Central memory CD8-positive, alpha-beta T cell (primary cell): ENCODE measurements at regions not wholly inside any gene's neighbourhood (a gene's known extent, or its start where the extent isn't known, plus 50 kb on each side); places are given as distances from the start of the nearest gene placed in this dataset.

Experiments used
- ATAC-seq: fragments of 150-1000 bp; cut with Tn5 transposase; replicated peaks from 2 replicates; pipeline ENCODE4 v1.10.0; 2022; ENCODE audit warnings: mild to moderate bottlenecking, moderate FRiP score, moderate number of reproducible peaks; ENCODE audit not compliant: poor library complexity, severe bottlenecking; ENCODE audit errors: extremely low read depth
- DNase-seq, 2 donors: peaks; one replicate each; pipeline ENCODE4 v3.0.0; 2021; ENCODE audit warnings: low spot score in 2 of 2
- H3K27ac Mint-ChIP-seq: one replicate; pipeline ENCODE4 v1.8.0; 2022; ENCODE audit warnings: low read depth, mild to moderate bottlenecking, moderate library complexity, mixed read lengths
- H3K27me3 Mint-ChIP-seq: one replicate; pipeline ENCODE4 v1.8.0; 2022; ENCODE audit warnings: mixed read lengths
- H3K36me3 Mint-ChIP-seq: one replicate; pipeline ENCODE4 v1.8.0; 2022; ENCODE audit warnings: mild to moderate bottlenecking, moderate library complexity, mixed read lengths; ENCODE audit not compliant: insufficient read depth
- H3K4me1 Mint-ChIP-seq: one replicate; pipeline ENCODE4 v1.8.0; 2022; ENCODE audit warnings: mixed read lengths
- H3K4me3 Mint-ChIP-seq: one replicate; pipeline ENCODE4 v1.8.0; 2022; ENCODE audit warnings: mild to moderate bottlenecking, moderate library complexity, mixed read lengths
- H3K9me3 Mint-ChIP-seq: one replicate; pipeline ENCODE4 v1.8.0; 2022; ENCODE audit warnings: mixed read lengths

GRCh38 chr2:195543902-195544894 lies 112.8 kb upstream of the SLC39A10 start:
- H3K27ac Mint-ChIP-seq = no peak overlapping the region
- H3K9me3 Mint-ChIP-seq = no peaks in the 10 kb centered on the region
- no peaks in the 10 kb centered on the region for H3K36me3 Mint-ChIP-seq
- H3K4me3 Mint-ChIP-seq = no peak overlapping the region
- ATAC-seq = no peak
- peaks cover 26% of the 10 kb centered on the region for H3K4me1 Mint-ChIP-seq
- no peak for DNase-seq
- H3K27me3 Mint-ChIP-seq = no peaks in the 10 kb centered on the region

DNA sequence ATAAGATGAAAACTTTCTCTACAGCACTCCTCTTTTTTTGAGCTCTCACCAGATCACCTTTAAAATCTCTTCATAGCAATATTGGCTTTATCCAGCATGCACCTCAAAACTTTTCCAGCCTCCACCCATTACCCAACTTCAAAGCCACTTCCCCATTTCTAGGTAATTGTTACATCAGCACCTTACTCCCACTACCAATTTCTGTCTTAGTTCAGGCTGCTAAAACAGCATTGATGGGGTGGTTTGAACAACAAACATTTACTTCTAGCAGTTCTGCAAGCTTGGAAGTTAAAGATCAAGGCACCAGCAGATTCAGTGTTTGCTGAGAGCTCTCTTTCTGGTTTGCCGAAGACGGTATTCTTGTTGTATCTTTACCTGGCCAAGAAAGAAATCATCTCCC lies 114.0 kb upstream of the SLC39A10 start:
- Mint-ChIP-seq H3K36me3 (no peaks in the 10 kb centered on the region), H3K4me1 (peaks cover 37% of the 10 kb centered on the region), H3K9me3 (no peaks in the 10 kb centered on the region), H3K27ac (no peak overlapping the region), H3K27me3 (no peaks in the 10 kb centered on the region), H3K4me3 (no peak overlapping the region)
- DNase-seq (no peak), ATAC-seq (no peak)

DNA sequence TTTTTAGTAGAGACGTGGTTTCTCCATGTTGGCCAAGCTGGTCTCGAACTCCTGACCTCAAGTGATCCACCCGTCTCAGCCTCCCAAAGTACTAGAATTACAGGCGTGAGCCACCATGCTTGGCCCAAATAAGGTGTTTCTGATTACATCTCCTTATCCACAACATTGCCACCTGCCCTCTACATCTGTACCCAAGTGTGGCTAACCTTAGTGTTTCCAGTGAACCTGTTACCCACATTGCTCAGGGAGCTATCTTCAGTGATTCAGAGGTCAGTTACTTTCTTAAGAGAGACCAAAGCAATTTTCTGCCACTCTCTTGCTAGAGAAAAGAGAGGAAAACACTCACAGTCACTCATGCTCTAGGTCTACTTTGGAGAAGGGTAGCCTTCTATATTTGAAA lies 115.0 kb upstream of the SLC39A10 start:
- Mint-ChIP-seq H3K36me3 (no peaks in the 10 kb centered on the region), H3K4me3 (no peak overlapping the region), H3K27me3 (no peaks in the 10 kb centered on the region), H3K9me3 (no peaks in the 10 kb centered on the region), H3K27ac (no peak overlapping the region), H3K4me1 (peaks cover 44% of the 10 kb centered on the region)
- ATAC-seq = no peak
- DNase-seq = no peak

DNA sequence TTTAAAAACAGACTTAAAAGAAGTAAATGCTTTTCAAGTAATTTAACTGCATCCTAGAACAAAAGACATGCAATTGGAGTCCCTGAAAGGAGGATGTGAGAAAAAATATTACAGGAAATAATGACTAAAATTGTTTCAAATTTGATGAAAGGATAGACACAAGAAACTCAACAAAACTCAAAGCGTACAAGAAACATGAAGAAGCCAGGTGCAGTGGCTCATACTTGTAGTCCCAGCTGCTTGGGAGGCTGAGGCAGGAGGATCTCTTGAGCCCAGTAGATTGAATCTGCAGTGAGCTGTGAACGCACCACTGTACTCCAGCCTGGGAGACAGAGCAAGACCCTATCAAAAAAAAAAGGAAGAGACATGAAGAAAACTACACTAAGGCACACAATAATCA lies 118.1 kb upstream of the SLC39A10 start:
- Mint-ChIP-seq H3K4me1 (peaks cover 68% of the 10 kb centered on the region), H3K9me3 (no peaks in the 10 kb centered on the region), H3K36me3 (peaks cover 5% of the 10 kb centered on the region), H3K27me3 (no peaks in the 10 kb centered on the region), H3K27ac (peak overlapping the region; percentile 11), H3K4me3 (no peak overlapping the region)
- ATAC-seq (no peak), DNase-seq (no peak)

GRCh38 chr2:195537811-195538210 lies 119.2 kb upstream of the SLC39A10 start:
- peaks cover 7% of the 10 kb centered on the region for H3K36me3 Mint-ChIP-seq
- H3K9me3 Mint-ChIP-seq = no peaks in the 10 kb centered on the region
- ATAC-seq (no peak), DNase-seq (no peak)
- peak overlapping the region; percentile 54 for H3K27ac Mint-ChIP-seq
- H3K4me3 Mint-ChIP-seq = no peak overlapping the region
- no peaks in the 10 kb centered on the region for H3K27me3 Mint-ChIP-seq
- H3K4me1 Mint-ChIP-seq = peaks cover 74% of the 10 kb centered on the region

GRCh38 chr2:195536906-195537305 lies 120.1 kb upstream of the SLC39A10 start:
- Mint-ChIP-seq H3K27me3 (no peaks in the 10 kb centered on the region), H3K27ac (peak overlapping the region; percentile 54), H3K4me1 (peaks cover 75% of the 10 kb centered on the region), H3K4me3 (peak overlapping the region; percentile 53), H3K9me3 (no peaks in the 10 kb centered on the region), H3K36me3 (peaks cover 13% of the 10 kb centered on the region)
- DNase-seq = no peak
- ATAC-seq = no peak

GRCh38 chr2:195535911-195536522 lies 121.0 kb upstream of the SLC39A10 start:
- no peaks in the 10 kb centered on the region for H3K27me3 Mint-ChIP-seq
- DNase-seq = peak; percentile 49 to 72
- H3K27ac Mint-ChIP-seq = peak overlapping the region; percentile 54

GRCh38 chr2:195534971-195535370 lies 122.1 kb upstream of the SLC39A10 start:
- H3K4me1 Mint-ChIP-seq = peaks cover 84% of the 10 kb centered on the region
- no peak overlapping the region for H3K27ac Mint-ChIP-seq
- H3K27me3 Mint-ChIP-seq = no peaks in the 10 kb centered on the region
- H3K4me3 Mint-ChIP-seq = peak overlapping the region; percentile 81
- DNase-seq (no peak), ATAC-seq (no peak)
- H3K9me3 Mint-ChIP-seq = no peaks in the 10 kb centered on the region
- H3K36me3 Mint-ChIP-seq = peaks cover 13% of the 10 kb centered on the region

More at GRCh38 chr2:195535911-195536522, 121.0 kb upstream of the SLC39A10 start:
- Mint-ChIP-seq H3K9me3 (no peaks in the 10 kb centered on the region), H3K36me3 (peaks cover 13% of the 10 kb centered on the region), H3K4me1 (peaks cover 79% of the 10 kb centered on the region), H3K4me3 (peak overlapping the region; percentile 53)
- peak; percentile 81 for ATAC-seq

DNA sequence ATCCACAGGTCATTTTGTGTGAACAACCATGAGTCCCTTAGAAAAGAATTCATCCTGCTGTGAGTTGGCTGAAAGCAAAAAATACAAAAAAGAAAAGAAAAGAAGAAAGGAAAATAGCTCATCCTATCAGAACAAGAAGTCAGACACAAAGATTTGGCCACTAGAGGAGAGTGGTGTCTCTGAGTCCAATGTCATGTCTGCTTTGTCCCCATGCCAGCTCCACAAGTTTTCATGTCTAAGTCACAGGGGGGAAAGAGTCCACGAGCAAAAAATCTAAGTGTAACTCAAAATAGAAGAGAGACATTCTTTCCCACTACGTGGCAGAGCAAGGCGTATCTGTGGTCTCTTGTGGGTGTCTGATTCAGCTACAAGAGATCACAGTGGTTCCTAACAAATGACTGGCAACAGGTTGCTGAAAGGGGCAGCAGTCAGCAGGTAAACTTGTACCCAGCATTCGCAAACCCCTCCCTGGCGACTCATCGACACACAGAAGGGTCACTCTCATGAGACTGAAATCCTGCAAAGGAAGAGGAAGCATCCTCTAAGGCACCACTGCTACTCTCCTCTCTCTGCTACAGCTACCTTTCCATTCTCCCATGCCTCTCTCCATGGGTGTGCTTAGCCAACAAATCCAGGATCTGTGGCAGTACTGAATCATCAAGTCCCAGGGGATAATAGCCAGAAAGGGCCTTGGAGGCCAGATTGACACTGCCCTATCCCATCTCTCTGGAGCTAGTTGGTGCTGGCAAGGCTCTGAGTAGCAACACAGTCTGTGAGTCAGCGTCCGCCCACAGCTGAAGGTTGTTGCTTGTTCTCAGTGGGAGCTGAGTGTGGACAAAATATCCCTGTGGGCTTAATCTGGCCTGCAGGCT lies 123.0 kb upstream of the SLC39A10 start:
- H3K4me1 Mint-ChIP-seq = peaks cover 81% of the 10 kb centered on the region
- peaks cover 13% of the 10 kb centered on the region for H3K36me3 Mint-ChIP-seq
- ATAC-seq (peak; percentile 24), DNase-seq (no peak)
- no peaks in the 10 kb centered on the region for H3K27me3 Mint-ChIP-seq
- peak overlapping the region; percentile 89 for H3K27ac Mint-ChIP-seq
- H3K4me3 Mint-ChIP-seq = peak overlapping the region; percentile 81
- H3K9me3 Mint-ChIP-seq = no peaks in the 10 kb centered on the region

- Mint-ChIP-seq H3K36me3 (peaks cover 13% of the 10 kb centered on the region), H3K27ac (peak overlapping the region; percentile 89), H3K9me3 (no peaks in the 10 kb centered on the region), H3K27me3 (no peaks in the 10 kb centered on the region), H3K4me1 (peaks cover 71% of the 10 kb centered on the region), H3K4me3 (peak overlapping the region; percentile 81)
- peak; percentile 59 for ATAC-seq
- DNase-seq = no peak
These were observed 124.3 kb upstream of the SLC39A10 start for GRCh38 chr2:195532628-195533271.

DNA sequence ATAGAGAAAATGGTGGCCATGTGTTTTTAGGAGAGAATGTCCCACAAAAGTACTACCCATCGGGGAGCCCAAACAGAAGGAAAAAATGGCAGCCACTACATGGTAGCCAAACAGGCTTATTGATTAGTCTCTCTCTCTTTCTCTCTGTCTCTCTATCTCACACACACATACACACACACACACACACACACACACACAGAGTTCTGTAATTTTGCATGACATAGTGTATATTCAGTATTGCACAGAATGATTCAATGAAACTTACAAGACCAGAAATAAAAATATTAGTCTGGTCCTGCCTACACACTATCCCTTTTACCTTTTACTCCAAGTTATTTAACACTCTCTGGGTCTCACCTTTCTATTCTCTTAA lies 124.8 kb upstream of the SLC39A10 start:
- H3K4me1 Mint-ChIP-seq = peaks cover 66% of the 10 kb centered on the region
- peak overlapping the region; percentile 89 for H3K27ac Mint-ChIP-seq
- no peak for DNase-seq
- H3K9me3 Mint-ChIP-seq = no peaks in the 10 kb centered on the region
- ATAC-seq = no peak
- peak overlapping the region; percentile 81 for H3K4me3 Mint-ChIP-seq
- no peaks in the 10 kb centered on the region for H3K27me3 Mint-ChIP-seq
- peaks cover 13% of the 10 kb centered on the region for H3K36me3 Mint-ChIP-seq

DNA sequence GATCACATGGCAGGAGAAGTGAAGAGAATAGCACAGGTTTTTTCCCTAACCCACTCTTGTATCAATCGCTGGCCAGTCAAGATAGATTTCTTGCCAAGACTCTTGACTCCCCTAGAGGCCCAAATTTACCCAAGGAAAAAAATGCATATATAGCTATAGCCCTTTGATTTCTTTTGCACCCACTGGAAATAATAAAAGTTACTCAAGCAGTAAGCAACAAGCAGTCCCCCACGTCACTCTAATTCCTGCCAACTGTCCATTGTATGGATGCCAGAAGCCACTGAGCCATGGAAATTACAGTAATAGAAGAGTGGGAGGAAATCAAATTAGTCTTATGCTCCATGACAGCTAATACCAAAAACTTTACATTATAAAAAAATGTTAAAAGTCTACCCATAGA lies 125.3 kb upstream of the SLC39A10 start:
- no peak for DNase-seq
- peaks cover 13% of the 10 kb centered on the region for H3K36me3 Mint-ChIP-seq
- H3K9me3 Mint-ChIP-seq = no peaks in the 10 kb centered on the region
- peak overlapping the region; percentile 81 for H3K4me3 Mint-ChIP-seq
- ATAC-seq = no peak
- H3K4me1 Mint-ChIP-seq = peaks cover 61% of the 10 kb centered on the region
- no peak overlapping the region for H3K27ac Mint-ChIP-seq
- H3K27me3 Mint-ChIP-seq = no peaks in the 10 kb centered on the region
